ENCODE measurements at regions not wholly inside any gene's neighbourhood (a gene's known extent, or its start where the extent isn't known, plus 50 kb on each side); places are given as distances from the start of the nearest gene placed in this dataset.

- TF ChIP-seq CTCF (IDR thresholded peaks at IDR 0.05) (no peak), POLR2A (IDR thresholded peaks at IDR 0.05) (no peak)
Measured at GRCh38 chr11:127670374-127671119, 670.0 kb upstream of the KIRREL3 start.
